Peyer's patch (tissue), 4 donors: ENCODE measurements at regions not wholly inside any gene's neighbourhood (a gene's known extent, or its start where the extent isn't known, plus 50 kb on each side); places are given as distances from the start of the nearest gene placed in this dataset.

ENCODE experiments used
- POLR2A ChIP-seq, 2 donors: fragments of 450-650 bp; IDR thresholded peaks; one replicate each; pipeline ENCODE4 v1.5.1; 2017; ENCODE audit warnings: antibody characterized with exemption in 2 of 2, mild to moderate bottlenecking in 2 of 2, moderate library complexity in 2 of 2
- TF ChIP-seq, protein P1 (sequence below), 6 experiments: fragments of 450-650 bp in 4 of 6; fragments of 200-600 bp in 2 of 6; sonication (generic) in 1 of 6; IDR thresholded peaks; one replicate each; pipeline ENCODE4 v1.5.1; 2017 to 2019; ENCODE audit warnings: antibody characterized with exemption in 6 of 6, mild to moderate bottlenecking in 3 of 6, moderate library complexity in 1 of 6

DNA sequence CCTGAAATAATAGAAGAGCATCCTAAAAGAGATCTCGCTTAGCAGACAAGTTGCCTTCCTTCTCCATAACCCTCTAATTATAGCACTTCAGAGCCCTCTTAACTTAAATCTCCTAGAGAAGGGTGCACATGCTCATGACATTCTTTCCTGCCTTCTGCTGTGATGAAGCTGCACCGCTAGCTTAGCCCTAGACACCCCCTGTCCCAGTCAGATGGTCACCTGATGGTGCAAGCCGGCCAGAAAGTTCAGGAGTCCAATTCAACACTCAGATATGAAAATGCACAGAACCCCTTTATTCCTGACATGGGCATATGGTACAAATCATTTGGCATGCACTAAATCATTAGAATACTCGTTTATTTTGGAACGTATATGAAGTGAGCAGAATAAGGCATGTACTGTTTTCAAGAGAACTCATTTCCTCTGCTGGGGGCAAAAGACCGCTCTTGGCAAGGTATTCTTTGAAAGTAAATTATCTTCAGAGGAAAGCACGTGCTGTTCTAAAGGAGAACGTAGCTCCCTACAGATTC is 420.4 kb upstream of the PROK2 start:
- TF ChIP-seq, protein P1, sequence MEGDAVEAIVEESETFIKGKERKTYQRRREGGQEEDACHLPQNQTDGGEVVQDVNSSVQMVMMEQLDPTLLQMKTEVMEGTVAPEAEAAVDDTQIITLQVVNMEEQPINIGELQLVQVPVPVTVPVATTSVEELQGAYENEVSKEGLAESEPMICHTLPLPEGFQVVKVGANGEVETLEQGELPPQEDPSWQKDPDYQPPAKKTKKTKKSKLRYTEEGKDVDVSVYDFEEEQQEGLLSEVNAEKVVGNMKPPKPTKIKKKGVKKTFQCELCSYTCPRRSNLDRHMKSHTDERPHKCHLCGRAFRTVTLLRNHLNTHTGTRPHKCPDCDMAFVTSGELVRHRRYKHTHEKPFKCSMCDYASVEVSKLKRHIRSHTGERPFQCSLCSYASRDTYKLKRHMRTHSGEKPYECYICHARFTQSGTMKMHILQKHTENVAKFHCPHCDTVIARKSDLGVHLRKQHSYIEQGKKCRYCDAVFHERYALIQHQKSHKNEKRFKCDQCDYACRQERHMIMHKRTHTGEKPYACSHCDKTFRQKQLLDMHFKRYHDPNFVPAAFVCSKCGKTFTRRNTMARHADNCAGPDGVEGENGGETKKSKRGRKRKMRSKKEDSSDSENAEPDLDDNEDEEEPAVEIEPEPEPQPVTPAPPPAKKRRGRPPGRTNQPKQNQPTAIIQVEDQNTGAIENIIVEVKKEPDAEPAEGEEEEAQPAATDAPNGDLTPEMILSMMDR (IDR thresholded peaks at IDR 0.05): no peak
- TF ChIP-seq POLR2A (IDR thresholded peaks at IDR 0.05): no peak
